ENCODE measurements at regions not wholly inside any gene's neighbourhood (a gene's known extent, or its start where the extent isn't known, plus 50 kb on each side); places are given as distances from the start of the nearest gene placed in this dataset.

GRCh38 chr6:21461844-21462518 lies 131.6 kb upstream of the SOX4 start:
- H3K4me3 Mint-ChIP-seq, result no peak overlapping the region
- peaks cover 10% of the 10 kb centered on the region for H3K27me3 Mint-ChIP-seq
- DNase-seq, result no peak
- no peak overlapping the region for H3K27ac Mint-ChIP-seq
- no peaks in the 10 kb centered on the region for H3K4me1 Mint-ChIP-seq
- H3K9me3 Mint-ChIP-seq, result no peaks in the 10 kb centered on the region
- intact Hi-C loops (cut with micrococcal nuclease), result no loop called here
- H3K36me3 Mint-ChIP-seq (ENCODE audit: low read depth), result no peaks in the 10 kb centered on the region

- Mint-ChIP-seq H3K27ac (no peak overlapping the region), H3K36me3 (ENCODE audit: low read depth) (no peaks in the 10 kb centered on the region), H3K9me3 (no peaks in the 10 kb centered on the region), H3K27me3 (peaks cover 10% of the 10 kb centered on the region), H3K4me3 (no peak overlapping the region), H3K4me1 (no peaks in the 10 kb centered on the region)
- no peak for DNase-seq
- intact Hi-C loops (cut with micrococcal nuclease), result no loop called here
These were observed 131.1 kb upstream of the SOX4 start for GRCh38 chr6:21462519-21462852.

DNA sequence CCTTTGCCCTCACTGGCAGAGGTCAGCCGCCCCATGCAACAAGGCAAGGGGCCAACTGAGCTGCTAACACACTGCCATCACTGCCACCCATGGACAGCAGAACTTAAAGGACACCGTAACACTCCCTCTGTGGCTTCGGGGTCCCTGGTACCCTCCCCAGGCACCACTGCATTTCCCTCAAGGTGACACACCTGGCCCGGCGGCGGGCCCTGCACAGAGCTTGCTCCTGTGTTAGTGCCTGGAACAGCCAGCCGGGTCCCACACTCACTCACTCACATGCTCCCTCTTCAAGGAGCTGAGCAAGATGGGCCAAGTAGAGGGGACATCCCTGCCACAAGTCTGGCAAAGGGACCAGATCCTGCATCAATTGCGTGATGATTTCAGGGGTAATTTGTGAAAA lies 126.5 kb upstream of the SOX4 start:
- Mint-ChIP-seq H3K4me3 (no peak overlapping the region), H3K27me3 (peaks cover 8% of the 10 kb centered on the region), H3K27ac (no peak overlapping the region), H3K36me3 (ENCODE audit: low read depth) (no peaks in the 10 kb centered on the region), H3K4me1 (no peaks in the 10 kb centered on the region), H3K9me3 (no peaks in the 10 kb centered on the region)
- intact Hi-C loops (cut with micrococcal nuclease), result no loop called here
- DNase-seq, result no peak

GRCh38 chr6:21468461-21468860 lies 125.1 kb upstream of the SOX4 start:
- DNase-seq, result no peak
- Mint-ChIP-seq H3K27me3 (peaks cover 8% of the 10 kb centered on the region), H3K27ac (no peak overlapping the region), H3K36me3 (ENCODE audit: low read depth) (no peaks in the 10 kb centered on the region), H3K9me3 (no peaks in the 10 kb centered on the region), H3K4me1 (no peaks in the 10 kb centered on the region), H3K4me3 (no peak overlapping the region)
- intact Hi-C loops (cut with micrococcal nuclease), result no loop called here

DNA sequence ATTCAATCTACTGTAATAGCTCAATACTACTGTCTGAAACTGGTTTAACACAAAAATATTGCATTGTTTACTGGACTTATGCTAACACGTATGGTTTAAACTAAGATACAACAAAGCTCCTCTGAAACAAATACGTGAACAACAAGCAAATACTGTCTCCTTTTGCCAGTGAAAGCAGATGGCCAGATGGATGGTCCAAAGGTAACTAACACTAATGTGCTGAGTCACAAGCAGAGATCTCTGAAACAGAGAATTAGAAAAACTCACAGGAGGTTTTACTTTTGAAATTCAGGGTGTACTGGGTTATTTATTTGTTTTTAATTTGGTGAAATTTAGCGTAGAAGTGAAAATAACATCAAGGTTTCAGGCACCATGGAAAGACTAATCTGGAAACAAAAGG lies 124.3 kb upstream of the SOX4 start:
- no peaks in the 10 kb centered on the region for H3K4me1 Mint-ChIP-seq
- no peak overlapping the region for H3K4me3 Mint-ChIP-seq
- intact Hi-C loops (cut with micrococcal nuclease), result no loop called here

DNA sequence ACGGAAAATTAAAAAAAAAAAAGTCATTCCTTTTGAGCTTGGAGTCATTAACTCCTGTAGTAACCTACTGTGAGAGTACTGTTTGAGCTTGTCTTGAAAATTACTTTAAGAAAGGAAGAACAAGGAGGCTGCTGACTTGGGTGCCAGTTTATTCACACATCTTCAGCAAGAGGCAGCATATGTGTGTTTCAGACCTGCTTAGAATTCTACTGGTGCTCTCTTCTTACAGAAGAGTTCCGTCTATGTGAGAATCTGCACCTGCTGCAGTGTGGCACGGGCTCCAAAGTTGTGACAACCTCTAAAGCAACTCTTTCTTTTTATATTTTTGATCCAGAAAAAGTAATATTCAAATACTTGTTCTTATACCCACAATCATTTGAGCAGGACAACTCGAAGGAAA lies 117.4 kb upstream of the SOX4 start:
- peaks cover 11% of the 10 kb centered on the region for H3K27me3 Mint-ChIP-seq

More for the DNA sequence above, 124.3 kb upstream of the SOX4 start:
- no peak overlapping the region for H3K27ac Mint-ChIP-seq
- DNase-seq, result no peak
- H3K36me3 Mint-ChIP-seq (ENCODE audit: low read depth), result no peaks in the 10 kb centered on the region
- no peaks in the 10 kb centered on the region for H3K9me3 Mint-ChIP-seq
- H3K27me3 Mint-ChIP-seq, result peaks cover 11% of the 10 kb centered on the region

GRCh38 chr6:21478411-21478810 lies 115.1 kb upstream of the SOX4 start:
- intact Hi-C loops (cut with micrococcal nuclease), result no loop called here
- Mint-ChIP-seq H3K27ac (no peak overlapping the region), H3K27me3 (peaks cover 6% of the 10 kb centered on the region), H3K36me3 (ENCODE audit: low read depth) (no peaks in the 10 kb centered on the region), H3K9me3 (no peaks in the 10 kb centered on the region), H3K4me3 (no peak overlapping the region), H3K4me1 (no peaks in the 10 kb centered on the region)
- no peak for DNase-seq

More for the DNA sequence above, 117.4 kb upstream of the SOX4 start:
- DNase-seq, result no peak
- Mint-ChIP-seq H3K27ac (no peak overlapping the region), H3K4me3 (no peak overlapping the region), H3K9me3 (no peaks in the 10 kb centered on the region), H3K4me1 (no peaks in the 10 kb centered on the region), H3K36me3 (ENCODE audit: low read depth) (no peaks in the 10 kb centered on the region)
- intact Hi-C loops (cut with micrococcal nuclease), result no loop called here

DNA sequence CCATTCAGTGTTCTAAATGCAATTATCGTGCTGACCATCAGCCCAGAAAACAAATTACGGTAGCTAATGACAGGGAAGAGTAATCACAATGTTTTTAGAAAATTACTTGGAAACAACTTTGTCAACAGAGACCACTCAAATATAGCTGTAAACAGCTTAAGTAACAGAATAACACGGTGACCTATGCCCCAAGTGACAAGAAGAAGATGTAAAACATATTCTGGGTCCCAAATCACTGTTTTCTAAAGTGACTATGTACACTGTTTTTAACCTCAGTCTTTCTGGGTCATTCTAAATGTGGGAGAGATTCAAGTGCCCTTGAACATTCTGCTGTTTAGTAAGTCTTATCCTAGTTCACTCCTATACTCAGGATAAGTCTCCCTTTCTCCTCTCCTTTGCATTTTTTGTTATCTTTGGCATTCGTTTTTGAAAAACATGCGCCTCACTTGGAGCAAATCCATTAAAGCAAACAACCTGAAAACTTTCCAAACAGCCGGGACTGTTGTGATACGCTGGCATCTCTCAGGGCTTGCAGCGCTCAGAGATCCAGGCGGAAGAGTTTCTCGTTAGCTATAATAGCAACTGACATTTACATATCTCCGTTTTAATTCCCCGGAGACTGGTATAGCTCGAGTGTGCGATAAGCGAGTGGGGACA lies 114.5 kb upstream of the SOX4 start:
- DNase-seq, result no peak
- no peak overlapping the region for H3K4me3 Mint-ChIP-seq
- no peaks in the 10 kb centered on the region for H3K9me3 Mint-ChIP-seq
- intact Hi-C loops (cut with micrococcal nuclease), result no loop called here
- H3K4me1 Mint-ChIP-seq, result no peaks in the 10 kb centered on the region
- H3K27me3 Mint-ChIP-seq, result peaks cover 4% of the 10 kb centered on the region
- H3K36me3 Mint-ChIP-seq (ENCODE audit: low read depth), result no peaks in the 10 kb centered on the region
- H3K27ac Mint-ChIP-seq, result no peak overlapping the region

- intact Hi-C loops (cut with micrococcal nuclease), result no loop called here
- Mint-ChIP-seq H3K27me3 (peaks cover 2% of the 10 kb centered on the region), H3K4me3 (no peak overlapping the region), H3K36me3 (ENCODE audit: low read depth) (no peaks in the 10 kb centered on the region), H3K9me3 (no peaks in the 10 kb centered on the region), H3K4me1 (no peaks in the 10 kb centered on the region), H3K27ac (no peak overlapping the region)
- DNase-seq, result no peak
These were observed 107.4 kb upstream of the SOX4 start for GRCh38 chr6:21486115-21486514.

DNA sequence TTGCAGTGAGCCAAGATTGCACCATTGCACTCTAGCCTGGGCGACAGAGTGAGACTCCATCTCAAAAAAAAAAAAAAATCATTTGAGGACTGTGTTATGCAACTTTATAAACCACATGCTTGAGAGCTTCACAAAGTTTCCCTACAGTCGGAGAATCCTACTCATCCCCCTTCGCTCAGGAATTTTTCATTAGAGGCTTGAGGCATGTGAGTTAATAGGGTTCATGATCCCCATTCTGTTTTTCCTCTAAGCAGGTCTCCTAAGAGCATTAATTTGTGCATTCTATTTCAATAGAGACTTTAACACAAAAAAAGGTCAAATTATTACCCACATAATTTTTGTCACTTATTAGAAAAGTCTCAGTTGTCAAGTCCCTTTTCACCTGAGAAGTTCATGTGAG lies 103.7 kb upstream of the SOX4 start:
- no peaks in the 10 kb centered on the region for H3K36me3 Mint-ChIP-seq (ENCODE audit: low read depth)

GRCh38 chr6:21491955-21492354 lies 101.6 kb upstream of the SOX4 start:
- no peaks in the 10 kb centered on the region for H3K27me3 Mint-ChIP-seq
- no peak for DNase-seq
- H3K36me3 Mint-ChIP-seq (ENCODE audit: low read depth), result no peaks in the 10 kb centered on the region
- intact Hi-C loops (cut with micrococcal nuclease), result no loop called here
- no peak overlapping the region for H3K4me3 Mint-ChIP-seq
- no peak overlapping the region for H3K27ac Mint-ChIP-seq
- no peaks in the 10 kb centered on the region for H3K9me3 Mint-ChIP-seq
- H3K4me1 Mint-ChIP-seq, result no peaks in the 10 kb centered on the region

More for the DNA sequence above, 103.7 kb upstream of the SOX4 start:
- intact Hi-C loops (cut with micrococcal nuclease), result no loop called here
- Mint-ChIP-seq H3K4me1 (no peaks in the 10 kb centered on the region), H3K4me3 (no peak overlapping the region), H3K27ac (no peak overlapping the region), H3K27me3 (no peaks in the 10 kb centered on the region), H3K9me3 (no peaks in the 10 kb centered on the region)
- no peak for DNase-seq

DNA sequence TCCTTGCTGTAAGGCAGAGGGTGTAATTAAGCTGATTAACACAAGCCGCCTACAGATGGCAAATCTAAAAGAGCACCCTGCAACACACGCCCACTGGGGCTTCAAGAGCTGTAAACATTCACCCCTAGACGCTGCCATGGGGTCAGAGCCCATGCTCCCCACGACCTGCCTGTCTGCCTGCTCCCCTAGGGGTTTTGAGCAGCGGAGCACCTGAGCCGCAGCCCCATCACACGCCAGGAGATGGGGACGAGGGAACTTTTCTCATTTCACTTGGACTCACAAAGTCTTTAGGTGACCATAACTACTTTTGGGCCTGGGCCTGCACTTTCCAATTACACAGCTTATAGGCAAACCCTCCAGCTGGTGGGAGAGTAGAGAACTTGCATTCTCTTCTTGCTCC lies 99.0 kb upstream of the SOX4 start:
- Mint-ChIP-seq H3K27me3 (no peaks in the 10 kb centered on the region), H3K9me3 (no peaks in the 10 kb centered on the region), H3K27ac (no peak overlapping the region), H3K4me1 (no peaks in the 10 kb centered on the region), H3K36me3 (ENCODE audit: low read depth) (no peaks in the 10 kb centered on the region), H3K4me3 (no peak overlapping the region)
- intact Hi-C loops (cut with micrococcal nuclease), result no loop called here
- DNase-seq, result no peak

- Mint-ChIP-seq H3K4me1 (no peaks in the 10 kb centered on the region), H3K4me3 (no peak overlapping the region), H3K27me3 (no peaks in the 10 kb centered on the region), H3K9me3 (no peaks in the 10 kb centered on the region), H3K27ac (no peak overlapping the region), H3K36me3 (ENCODE audit: low read depth) (no peaks in the 10 kb centered on the region)
- intact Hi-C loops (cut with micrococcal nuclease), result no loop called here
- no peak for DNase-seq
These were observed 97.4 kb upstream of the SOX4 start for GRCh38 chr6:21496196-21496595.

- no peaks in the 10 kb centered on the region for H3K36me3 Mint-ChIP-seq (ENCODE audit: low read depth)
- no peaks in the 10 kb centered on the region for H3K9me3 Mint-ChIP-seq
- H3K27ac Mint-ChIP-seq, result no peak overlapping the region
These were observed 96.8 kb upstream of the SOX4 start for GRCh38 chr6:21496706-21497105.

More at GRCh38 chr6:21496706-21497105, 96.8 kb upstream of the SOX4 start:
- H3K27me3 Mint-ChIP-seq, result no peaks in the 10 kb centered on the region
- H3K4me3 Mint-ChIP-seq, result no peak overlapping the region
- intact Hi-C loops (cut with micrococcal nuclease), result no loop called here
- DNase-seq, result no peak
- no peaks in the 10 kb centered on the region for H3K4me1 Mint-ChIP-seq

All from activated CD4-positive, alpha-beta T cell treated with anti-CD3 and anti-CD28 coated beads, Interleukin-2, amount 10 ng/mL, durations not matched to agents 24 days and 14 days (primary cell).